ENCODE measurements at regions not wholly inside any gene's neighbourhood (a gene's known extent, or its start where the extent isn't known, plus 50 kb on each side); places are given as distances from the start of the nearest gene placed in this dataset.

DNA sequence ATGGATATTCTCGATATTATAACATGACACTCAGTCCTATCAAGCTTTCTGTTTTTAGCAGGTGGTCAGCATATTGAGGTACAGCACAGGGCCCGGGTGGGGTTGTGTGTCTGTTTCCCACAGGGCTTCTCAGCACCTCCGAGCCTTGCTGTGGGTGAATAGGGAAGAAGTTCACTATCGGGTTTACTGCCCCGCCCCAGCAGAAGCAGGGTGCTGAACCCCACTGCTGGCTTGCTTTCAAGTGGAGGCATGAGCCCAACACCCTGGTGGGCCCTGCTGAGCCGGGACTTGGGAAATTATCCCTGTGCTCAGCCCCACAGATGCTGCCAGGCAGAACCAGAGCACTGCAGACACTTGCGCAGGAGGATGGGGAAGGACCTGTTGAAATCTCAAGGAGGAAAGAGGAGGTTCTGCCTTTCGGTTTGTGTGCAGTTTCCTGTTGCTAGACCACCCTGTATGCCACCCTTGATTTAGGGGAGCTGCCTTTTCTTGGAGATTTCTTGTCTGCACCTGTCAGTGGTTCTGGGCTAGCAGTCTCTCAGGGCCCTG is 270.3 kb upstream of the SALL3 start:
- Histone ChIP-seq H4K20me1 (ENCODE audit: insufficient read depth, low read length) (no peaks in the 10 kb centered on the region), H2AFZ (ENCODE audit: low read length) (no peak overlapping the region), H3K9me3 (ENCODE audit: low read length) (no peaks in the 10 kb centered on the region), H3K79me2 (ENCODE audit: insufficient read depth, low read depth, low read length) (no peaks in the 10 kb centered on the region), H3K9me2 (ENCODE audit: insufficient read depth, low read length) (no peaks in the 10 kb centered on the region), H3K4me3 (ENCODE audit: low read depth, low read length, poor library complexity, severe bottlenecking) (no peak overlapping the region), H3K4me2 (ENCODE audit: low read length) (no peak overlapping the region), H3K36me3 (ENCODE audit: insufficient read depth, low read length) (no peaks in the 10 kb centered on the region), H3K27ac (ENCODE audit: low read depth, low read length, poor library complexity, severe bottlenecking) (no peak overlapping the region), H3K4me1 (ENCODE audit: insufficient read depth, low read length, poor library complexity, severe bottlenecking) (no peaks in the 10 kb centered on the region)
- intact Hi-C loops (cut with micrococcal nuclease; ENCODE audit: unreplicated experiment): no loop called here
- BruUV-seq (replicated peaks): no TSS peak
- ChIA-PET CTCF (ENCODE audit: unreplicated experiment) (no interaction called here), POLR2A (no interaction called here)
- no peak for DNase-seq (ENCODE audit: low spot score)
- no peak for TF ChIP-seq EZH2phosphoT487 (IDR thresholded peaks at IDR 0.05; ENCODE audit: borderline replicate concordance, low read depth, low read length)
- TF ChIP-seq, protein P1, sequence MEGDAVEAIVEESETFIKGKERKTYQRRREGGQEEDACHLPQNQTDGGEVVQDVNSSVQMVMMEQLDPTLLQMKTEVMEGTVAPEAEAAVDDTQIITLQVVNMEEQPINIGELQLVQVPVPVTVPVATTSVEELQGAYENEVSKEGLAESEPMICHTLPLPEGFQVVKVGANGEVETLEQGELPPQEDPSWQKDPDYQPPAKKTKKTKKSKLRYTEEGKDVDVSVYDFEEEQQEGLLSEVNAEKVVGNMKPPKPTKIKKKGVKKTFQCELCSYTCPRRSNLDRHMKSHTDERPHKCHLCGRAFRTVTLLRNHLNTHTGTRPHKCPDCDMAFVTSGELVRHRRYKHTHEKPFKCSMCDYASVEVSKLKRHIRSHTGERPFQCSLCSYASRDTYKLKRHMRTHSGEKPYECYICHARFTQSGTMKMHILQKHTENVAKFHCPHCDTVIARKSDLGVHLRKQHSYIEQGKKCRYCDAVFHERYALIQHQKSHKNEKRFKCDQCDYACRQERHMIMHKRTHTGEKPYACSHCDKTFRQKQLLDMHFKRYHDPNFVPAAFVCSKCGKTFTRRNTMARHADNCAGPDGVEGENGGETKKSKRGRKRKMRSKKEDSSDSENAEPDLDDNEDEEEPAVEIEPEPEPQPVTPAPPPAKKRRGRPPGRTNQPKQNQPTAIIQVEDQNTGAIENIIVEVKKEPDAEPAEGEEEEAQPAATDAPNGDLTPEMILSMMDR (conservative IDR thresholded peaks at IDR 0.05; ENCODE audit: low read length): no peak

DNA sequence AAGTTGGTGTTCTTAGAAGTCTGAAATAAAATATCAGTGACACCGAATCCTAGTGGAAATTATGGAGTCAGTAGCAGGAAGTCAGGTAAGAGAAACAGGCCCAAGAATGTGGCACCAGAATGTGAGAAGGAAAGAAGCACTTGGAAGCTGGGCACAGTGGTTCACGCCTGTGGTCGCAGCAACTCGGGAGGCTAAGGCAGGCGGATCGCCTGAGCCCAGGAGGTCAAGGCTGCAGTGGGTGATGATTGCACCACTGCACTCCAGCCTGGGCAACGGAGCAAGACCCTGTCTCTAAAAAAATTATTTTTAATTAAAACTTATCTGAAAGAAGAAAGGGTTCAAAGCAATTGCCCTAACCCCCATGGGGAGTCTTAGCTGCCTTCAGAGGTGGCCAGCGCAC is 268.3 kb upstream of the SALL3 start:
- intact Hi-C loops (cut with micrococcal nuclease; ENCODE audit: unreplicated experiment): no loop called here
- TF ChIP-seq, protein P1 (conservative IDR thresholded peaks at IDR 0.05; ENCODE audit: low read length): no peak
- TF ChIP-seq EZH2phosphoT487 (IDR thresholded peaks at IDR 0.05; ENCODE audit: borderline replicate concordance, low read depth, low read length): no peak
- CTCF ChIA-PET (ENCODE audit: unreplicated experiment): no interaction called here
- Histone ChIP-seq H3K4me2 (ENCODE audit: low read length) (no peak overlapping the region), H3K9me3 (ENCODE audit: low read length) (no peaks in the 10 kb centered on the region), H2AFZ (ENCODE audit: low read length) (no peak overlapping the region), H3K4me3 (ENCODE audit: low read depth, low read length, poor library complexity, severe bottlenecking) (no peak overlapping the region), H4K20me1 (ENCODE audit: insufficient read depth, low read length) (no peaks in the 10 kb centered on the region), H3K4me1 (ENCODE audit: insufficient read depth, low read length, poor library complexity, severe bottlenecking) (no peaks in the 10 kb centered on the region), H3K79me2 (ENCODE audit: insufficient read depth, low read depth, low read length) (no peaks in the 10 kb centered on the region), H3K9me2 (ENCODE audit: insufficient read depth, low read length) (no peaks in the 10 kb centered on the region), H3K27ac (ENCODE audit: low read depth, low read length, poor library complexity, severe bottlenecking) (no peak overlapping the region), H3K36me3 (ENCODE audit: insufficient read depth, low read length) (no peaks in the 10 kb centered on the region)
- POLR2A ChIA-PET: no interaction called here
- no TSS peak for BruUV-seq (replicated peaks)
- DNase-seq (ENCODE audit: low spot score): no peak

DNA sequence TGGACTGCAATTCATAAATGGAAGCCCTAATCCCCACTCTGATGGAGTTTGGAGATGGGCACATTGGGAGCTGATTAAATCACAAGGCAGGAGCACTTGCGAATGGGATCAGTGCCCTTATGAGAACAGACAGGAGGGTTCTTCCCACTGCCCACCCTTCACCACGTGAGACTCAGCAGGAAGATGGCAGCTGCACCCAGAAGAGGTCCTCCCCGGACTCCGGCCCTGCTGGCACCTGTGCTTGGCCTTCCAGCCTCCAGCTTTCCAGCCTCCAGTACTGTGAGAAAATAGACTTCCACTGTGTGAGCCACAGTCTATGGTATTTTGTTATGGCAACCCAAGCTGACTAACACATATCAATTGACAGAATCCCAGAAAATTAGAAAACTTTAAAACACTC is 267.6 kb upstream of the SALL3 start:
- H2AFZ ChIP-seq (ENCODE audit: low read length): no peak overlapping the region
- no peaks in the 10 kb centered on the region for H3K9me3 ChIP-seq (ENCODE audit: low read length)
- CTCF ChIA-PET (ENCODE audit: unreplicated experiment): no interaction called here
- BruUV-seq (replicated peaks): no TSS peak
- no peaks in the 10 kb centered on the region for H4K20me1 ChIP-seq (ENCODE audit: insufficient read depth, low read length)
- H3K9me2 ChIP-seq (ENCODE audit: insufficient read depth, low read length): no peaks in the 10 kb centered on the region
- no peak overlapping the region for H3K4me2 ChIP-seq (ENCODE audit: low read length)
- no peaks in the 10 kb centered on the region for H3K79me2 ChIP-seq (ENCODE audit: insufficient read depth, low read depth, low read length)
- TF ChIP-seq EZH2phosphoT487 (IDR thresholded peaks at IDR 0.05; ENCODE audit: borderline replicate concordance, low read depth, low read length): no peak
- TF ChIP-seq, protein P1 (conservative IDR thresholded peaks at IDR 0.05; ENCODE audit: low read length): no peak
- intact Hi-C loops (cut with micrococcal nuclease; ENCODE audit: unreplicated experiment): no loop called here
- POLR2A ChIA-PET: no interaction called here
- no peak overlapping the region for H3K4me3 ChIP-seq (ENCODE audit: low read depth, low read length, poor library complexity, severe bottlenecking)
- no peak overlapping the region for H3K27ac ChIP-seq (ENCODE audit: low read depth, low read length, poor library complexity, severe bottlenecking)
- H3K36me3 ChIP-seq (ENCODE audit: insufficient read depth, low read length): no peaks in the 10 kb centered on the region
- DNase-seq (ENCODE audit: low spot score): no peak
- H3K4me1 ChIP-seq (ENCODE audit: insufficient read depth, low read length, poor library complexity, severe bottlenecking): no peaks in the 10 kb centered on the region
